ENCODE measurements at regions not wholly inside any gene's neighbourhood (a gene's known extent, or its start where the extent isn't known, plus 50 kb on each side); places are given as distances from the start of the nearest gene placed in this dataset.

DNA sequence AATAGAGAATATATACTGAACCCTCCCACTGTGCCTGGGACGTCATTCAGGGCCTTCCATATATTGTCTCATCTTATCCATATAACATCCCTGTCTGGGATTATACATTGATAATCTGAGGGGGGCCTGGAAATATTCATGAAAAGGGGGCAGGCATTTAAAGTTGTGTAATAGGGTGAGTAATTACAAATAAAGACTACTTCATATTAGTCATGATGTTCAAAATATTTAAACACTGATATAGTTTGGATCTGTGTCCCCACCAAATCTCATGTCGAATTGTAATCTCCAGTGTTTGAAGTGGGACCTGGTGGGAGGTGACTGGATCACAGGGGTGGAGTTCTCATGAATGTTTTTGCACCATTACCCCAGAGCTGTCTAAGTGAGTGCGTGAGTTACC is 97.8 kb downstream of the AQP9 start:
- DNase-seq, result no peak

- DNase-seq, result no peak
These were observed 102.2 kb downstream of the AQP9 start for GRCh38 chr15:58240191-58240932.

DNA sequence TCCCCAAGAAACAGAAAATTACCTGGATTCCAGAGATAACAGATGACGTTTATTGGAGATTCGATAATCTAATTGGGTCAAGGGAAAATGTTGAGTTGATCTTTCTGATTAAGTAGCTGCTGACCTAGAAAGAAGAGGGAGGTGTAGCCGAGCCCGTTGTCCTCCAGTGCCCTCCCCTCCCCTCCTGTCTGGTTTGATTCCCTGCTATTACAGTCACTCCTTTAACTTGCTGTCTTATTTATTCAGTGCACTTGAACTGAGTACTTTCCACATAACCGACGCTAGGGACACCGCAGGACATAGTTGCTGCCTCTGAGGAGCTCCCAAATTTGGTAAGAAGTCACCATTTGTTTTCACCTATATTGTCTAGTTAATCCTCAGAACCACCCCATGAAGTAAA is 103.7 kb downstream of the AQP9 start:
- no peak for DNase-seq

DNA sequence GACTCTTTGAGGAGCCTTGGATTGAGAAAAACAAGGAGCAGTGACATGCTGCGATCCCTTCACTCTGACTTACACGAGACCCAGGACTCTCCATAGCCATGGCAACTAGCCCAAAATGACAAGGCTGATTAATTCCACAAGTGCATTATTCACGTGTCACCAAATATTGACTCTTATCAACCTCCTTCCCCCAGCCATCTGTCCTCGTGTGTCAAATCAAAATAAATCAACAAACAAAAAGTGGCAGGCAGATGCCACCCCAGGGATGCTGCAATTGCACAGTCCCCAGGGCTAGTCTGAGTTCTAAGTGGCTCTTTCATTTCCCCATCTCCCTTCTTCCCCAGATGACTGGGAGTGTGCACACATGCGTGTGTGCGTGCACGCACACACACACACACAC is 104.9 kb downstream of the AQP9 start:
- DNase-seq, result no peak

- DNase-seq, result no peak
These were observed 106.4 kb downstream of the AQP9 start for GRCh38 chr15:58244536-58244935.

DNA sequence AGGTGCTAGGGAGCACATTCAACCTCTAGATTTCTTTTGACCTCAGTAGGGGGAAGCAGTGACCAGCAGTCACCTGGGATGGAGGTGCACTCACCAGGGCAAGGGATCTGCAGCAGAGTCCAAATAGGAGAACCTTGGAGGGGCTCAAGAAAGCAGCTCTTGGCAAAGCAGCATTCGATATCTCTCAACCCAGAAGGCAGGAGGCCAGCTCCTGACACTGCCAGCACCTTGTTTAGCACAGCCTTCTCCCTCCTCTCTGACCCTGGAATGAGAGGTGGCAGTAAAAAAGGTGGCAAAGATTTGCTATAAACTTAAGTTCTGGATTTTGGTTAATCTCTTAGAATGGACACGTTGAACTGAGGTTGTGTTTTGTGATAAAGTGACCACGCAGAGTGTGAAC is 107.9 kb downstream of the AQP9 start:
- no peak for DNase-seq

DNA sequence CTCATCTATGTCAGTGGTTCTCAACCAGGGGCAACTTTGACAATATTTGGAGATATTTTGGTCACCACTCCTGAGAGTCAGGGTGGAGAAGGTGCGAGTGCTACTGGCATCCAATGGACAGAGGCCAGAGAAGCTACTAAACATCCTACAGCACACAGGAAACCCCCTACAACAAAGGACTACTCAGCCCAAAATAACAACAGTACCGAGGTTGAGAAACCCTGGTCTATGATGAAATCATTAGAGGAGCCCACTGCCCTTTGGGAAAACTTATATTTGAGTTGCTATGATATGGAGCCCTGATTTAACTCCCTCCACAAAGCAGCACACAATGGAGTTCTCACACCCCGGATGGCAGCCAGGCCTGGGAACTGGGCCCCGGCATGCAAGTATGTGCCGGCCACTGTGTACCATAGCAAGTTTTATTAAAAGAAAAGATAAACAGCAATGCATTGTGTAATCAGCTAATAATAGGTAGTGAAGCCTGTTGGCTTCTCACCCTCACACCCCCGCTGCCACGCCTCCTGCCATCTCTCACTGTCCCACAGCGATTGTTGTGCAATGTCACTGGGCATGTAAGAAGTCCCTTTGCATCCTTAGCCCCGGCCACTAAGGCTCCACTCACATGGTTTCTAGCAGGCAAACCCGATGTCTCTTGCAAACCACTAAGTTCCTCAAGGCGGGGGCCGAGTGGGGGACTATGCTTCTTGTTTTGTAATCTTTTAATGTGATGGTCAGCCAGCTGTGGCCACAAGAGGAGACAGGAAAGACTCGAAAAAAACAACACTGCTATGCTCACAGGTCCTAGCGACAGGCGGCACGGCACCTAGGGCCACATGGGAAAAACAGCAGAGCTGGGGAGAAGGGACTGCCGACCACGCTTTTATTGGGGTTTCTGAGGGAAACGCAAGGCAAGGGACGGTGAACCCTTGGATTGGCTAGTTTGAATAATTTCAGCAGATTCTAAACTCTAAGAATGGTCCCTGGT is 110.0 kb downstream of the AQP9 start:
- DNase-seq, result peak; percentile 45

GRCh38 chr15:58249646-58250312 is 111.6 kb downstream of the AQP9 start:
- no peak for DNase-seq

DNA sequence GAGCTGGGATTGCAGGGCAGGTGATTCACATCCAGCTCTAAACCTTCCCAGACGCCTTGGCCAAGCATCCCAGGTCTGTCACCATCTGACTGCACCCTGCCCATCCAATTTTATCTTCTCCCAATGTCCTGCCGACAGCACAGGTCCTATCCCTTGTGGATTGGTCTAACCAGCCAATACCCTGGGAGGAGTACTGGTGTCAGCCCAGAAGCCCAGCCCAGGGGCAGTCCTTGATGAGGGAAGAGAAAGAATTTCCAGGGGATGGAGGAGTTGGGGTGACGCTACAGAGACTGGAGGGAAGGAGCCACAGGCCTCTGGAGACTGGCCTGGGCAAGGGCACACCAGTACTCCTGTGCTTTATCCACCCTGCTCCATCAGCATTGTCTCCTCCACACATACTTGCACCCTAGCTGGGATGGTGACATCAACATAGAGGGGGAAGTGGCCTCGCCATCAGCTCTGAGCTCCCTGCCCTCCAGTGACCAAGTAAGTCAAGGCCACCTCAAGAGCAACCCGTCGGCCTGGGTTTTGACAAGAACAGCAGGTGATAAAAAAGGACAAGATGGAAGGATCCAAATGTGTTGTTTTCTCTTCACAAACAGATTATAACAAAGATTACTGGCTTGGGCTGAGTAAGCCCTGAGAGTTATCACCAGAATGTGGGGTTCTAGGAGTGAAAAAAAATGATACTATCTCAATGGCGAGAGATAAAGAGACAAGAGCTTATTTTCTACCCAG is 114.6 kb downstream of the AQP9 start:
- no peak for DNase-seq

DNA sequence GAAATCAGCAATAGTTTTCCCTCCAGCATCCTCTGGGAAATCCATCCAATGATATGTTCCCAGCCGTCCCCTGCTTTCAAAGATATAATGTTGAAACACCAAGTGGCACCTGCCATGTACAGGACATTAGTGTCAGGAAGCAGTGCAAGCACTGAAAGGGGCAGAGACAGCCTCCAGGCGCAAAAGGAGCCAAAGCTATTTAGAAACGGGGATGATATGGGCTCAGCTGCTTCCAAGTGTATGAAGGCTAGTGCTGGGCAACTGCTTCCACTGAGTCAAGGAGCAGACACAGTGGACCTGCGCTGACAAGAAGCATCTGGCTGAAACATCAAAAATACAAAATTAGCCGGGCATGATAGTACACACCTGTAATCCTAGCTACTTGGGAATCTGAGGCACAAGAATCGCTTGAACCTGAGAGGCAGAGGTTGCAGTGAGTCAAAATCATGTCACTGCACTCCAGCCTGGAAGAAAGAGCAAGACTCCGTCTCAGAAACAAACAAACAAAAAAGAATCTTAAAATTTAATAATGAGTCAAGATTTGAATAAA is 119.7 kb downstream of the AQP9 start:
- DNase-seq, result no peak

GRCh38 chr15:58258501-58259292 is 120.5 kb downstream of the AQP9 start:
- no peak for DNase-seq

DNA sequence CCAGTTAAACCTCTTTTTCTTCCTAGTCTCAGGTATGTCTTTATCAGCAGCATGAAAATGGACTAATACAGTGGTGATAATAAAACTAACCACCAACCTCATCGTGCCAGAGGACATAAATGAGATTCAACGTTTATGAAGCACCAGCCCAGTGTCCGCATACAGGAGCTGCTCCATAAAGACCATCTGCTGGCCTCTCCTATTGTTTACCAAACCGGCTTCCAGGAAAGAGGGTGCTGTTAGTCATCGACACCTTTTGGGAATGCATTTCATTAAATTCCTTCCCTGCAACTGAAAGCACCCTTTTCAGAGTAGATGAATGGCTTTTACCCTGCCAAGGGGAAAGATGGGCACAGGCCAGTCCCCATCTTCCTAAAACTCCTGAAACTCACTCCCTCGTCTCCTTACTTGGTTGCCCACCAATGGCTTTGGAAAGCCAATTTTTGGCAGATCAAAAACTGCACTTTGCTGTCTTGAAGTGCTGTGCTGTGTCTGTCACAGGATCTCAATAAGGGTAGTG is 122.1 kb downstream of the AQP9 start:
- no peak for DNase-seq

- no peak for DNase-seq
These were observed 122.6 kb downstream of the AQP9 start for GRCh38 chr15:58260725-58261267.

DNA sequence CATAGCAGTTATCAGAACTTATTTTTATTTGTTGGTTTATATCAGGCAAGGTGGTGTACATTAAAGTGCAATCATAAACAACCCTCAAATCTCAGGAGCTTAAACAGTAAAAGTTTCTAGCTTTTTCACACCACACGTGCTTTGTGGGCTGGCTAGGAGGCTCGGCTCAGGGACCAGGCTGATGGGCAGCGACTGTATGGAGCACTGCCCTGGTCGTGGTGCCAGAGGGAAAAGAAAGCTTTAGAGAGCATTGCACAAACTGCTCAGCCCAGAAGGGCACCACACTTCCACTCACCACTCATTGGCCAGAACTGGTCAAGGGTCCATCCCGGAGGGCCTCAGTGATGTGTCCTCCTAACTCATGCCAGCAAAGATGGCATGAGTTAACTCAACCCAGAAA is 123.2 kb downstream of the AQP9 start:
- DNase-seq, result no peak

DNA sequence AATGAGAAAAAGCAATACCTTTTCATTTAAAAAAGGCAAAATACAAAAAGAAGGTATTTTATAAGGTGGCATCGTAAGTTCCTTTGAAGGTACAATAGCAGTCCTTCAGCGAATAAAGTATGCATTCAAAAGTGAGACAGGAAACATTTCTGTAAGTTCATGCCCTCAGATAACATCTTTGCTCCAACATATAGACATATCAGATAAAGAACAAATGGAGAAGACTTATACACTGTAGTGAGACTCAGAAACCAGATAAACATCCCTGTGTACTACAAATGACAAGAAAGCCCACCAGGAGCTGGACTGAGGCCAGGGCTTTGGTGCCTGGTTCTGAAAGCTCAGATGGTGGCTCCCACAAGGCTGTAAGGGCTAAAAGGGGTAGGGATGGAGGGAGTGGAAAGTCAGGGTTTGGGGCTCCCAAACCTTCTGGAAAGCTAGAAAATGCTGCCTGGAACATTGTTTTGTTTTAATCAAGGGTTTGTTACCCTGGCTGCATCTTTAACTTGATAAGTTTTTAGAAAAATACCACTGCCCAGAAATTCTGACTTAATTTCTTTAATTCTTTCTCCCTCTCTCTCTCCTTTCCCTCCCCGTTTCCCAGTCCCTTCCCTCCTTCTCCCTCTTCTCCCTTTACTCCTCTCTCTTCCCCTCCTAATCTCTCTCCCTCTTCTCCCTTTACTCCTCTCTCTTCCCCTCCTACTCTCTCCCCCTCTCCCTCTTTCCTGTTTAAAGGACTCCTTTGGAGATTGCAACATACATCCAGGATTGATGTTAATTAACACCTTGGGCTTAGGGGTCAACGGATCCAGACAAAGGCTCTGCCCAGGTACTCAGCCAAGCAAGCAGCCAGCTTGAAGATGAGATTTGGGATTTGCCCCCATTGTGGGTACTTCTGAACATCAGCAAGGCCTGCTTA is 126.1 kb downstream of the AQP9 start:
- DNase-seq, result no peak

DNA sequence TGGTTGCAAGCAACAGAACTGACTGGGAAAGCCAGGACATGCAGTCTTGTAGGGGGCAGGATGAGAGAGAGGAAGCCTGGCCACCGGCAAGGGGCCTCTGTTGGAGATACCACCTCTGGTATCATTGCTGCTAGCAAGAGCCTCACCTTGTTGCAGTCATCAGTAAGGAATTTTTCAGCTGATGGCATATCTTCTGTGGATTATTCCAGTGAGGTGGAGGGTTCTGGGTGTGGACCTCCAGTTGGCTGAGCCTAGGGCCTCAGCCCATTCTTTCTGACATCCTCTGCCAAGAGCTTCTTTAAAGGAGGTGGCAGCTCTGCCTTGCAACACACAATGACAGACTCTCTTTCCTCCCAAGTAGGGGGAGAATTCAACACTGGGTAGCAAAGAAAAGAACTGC is 128.9 kb downstream of the AQP9 start:
- no peak for DNase-seq

DNA sequence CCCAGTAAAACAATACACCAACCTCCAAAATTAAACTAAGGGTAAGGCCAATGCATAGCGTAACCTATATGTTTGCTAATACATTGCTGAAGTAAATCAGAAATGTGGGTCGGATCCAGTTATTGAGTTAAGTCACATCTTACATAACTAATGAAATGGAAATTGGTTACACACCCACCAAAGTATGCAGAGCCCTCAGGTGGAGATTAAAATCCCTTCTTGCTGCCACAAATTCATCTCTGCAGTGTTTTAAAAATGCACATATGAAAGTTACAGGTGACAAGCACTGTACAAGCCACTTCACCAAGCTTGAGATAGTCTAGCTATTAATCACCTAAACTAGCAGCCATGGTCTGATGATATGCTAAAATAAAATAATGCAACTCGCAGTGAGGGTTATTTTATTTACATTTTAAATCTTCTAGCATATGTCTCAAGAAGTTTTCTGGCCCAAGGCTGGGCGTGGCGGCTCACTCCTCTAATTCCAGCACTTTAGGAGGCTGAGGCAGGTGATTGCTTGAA is 130.6 kb downstream of the AQP9 start:
- DNase-seq, result no peak

DNA sequence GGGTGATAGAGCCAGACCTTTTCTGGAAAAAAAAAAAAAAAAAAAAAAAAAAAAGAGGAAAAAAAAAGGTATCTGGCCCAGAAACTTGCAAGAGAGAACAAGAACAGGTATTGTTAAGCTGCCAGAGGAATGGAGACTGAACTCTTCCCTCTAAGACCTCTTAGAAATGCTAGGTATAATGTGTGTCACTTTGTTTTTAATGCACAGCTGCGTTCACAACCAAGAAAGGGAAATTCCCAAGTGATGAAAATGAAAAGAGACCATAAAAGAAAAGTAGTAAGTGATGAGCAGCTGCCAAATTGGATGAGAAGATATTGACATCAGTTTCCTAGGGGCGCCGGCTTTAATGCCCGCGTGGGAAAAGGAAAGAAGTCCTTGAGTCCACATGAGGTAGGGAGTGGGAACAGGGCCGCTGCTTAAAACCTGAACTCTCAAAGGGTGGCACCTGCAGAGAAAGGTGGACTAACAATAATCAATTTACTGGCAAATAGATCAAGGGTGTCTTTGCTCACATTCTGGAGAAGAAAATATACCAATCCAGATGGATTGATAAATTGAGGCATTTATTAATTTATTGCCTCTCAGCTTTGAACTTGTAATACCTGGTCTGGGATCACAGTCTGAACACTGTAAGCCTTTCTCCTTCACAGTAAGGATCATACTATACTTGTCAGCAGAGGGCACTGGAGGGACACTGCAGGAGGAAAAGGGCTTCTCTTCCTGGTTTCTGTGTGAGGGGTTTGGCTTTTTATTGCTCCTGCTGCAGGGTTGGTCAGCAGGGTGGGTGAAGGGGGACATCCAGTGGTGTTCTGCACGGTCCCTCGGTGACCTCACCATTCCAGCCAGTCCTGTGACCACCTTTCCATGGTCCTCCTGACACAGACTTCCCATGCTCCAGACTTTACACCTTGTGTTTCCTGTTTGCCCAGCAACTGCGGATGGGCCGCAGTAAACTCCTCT is 131.6 kb downstream of the AQP9 start:
- peak; percentile 53 for DNase-seq

All from left hindlimb (tissue), 1 donor.